HuH-7.5 (cell line): ENCODE measurements at regions not wholly inside any gene's neighbourhood (a gene's known extent, or its start where the extent isn't known, plus 50 kb on each side); places are given as distances from the start of the nearest gene placed in this dataset.

ENCODE experiments used
- DNase-seq: peaks from one replicate; pipeline ENCODE4 v3.0.0; 2011; ENCODE audit warnings: low spot score

DNA sequence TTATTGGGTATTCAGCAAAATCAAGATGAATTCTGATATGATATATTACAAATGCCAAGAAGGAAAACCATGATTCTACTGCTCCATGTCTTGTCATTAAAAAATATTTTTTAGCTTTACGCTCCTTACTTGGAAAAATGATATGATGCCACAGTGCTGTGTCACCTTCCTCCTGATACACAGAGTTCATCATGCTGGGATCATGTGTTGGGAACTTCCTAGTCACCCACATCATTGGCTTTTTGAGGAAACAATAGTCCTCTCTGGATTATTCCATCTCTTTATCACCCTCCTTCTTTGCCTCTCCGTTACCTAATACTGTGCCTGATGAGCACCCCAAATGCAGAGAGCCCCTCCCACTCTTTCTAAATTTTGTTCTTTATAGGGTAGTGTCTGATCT lies 94.3 kb upstream of the PFN2 start:
- no peak for DNase-seq

DNA sequence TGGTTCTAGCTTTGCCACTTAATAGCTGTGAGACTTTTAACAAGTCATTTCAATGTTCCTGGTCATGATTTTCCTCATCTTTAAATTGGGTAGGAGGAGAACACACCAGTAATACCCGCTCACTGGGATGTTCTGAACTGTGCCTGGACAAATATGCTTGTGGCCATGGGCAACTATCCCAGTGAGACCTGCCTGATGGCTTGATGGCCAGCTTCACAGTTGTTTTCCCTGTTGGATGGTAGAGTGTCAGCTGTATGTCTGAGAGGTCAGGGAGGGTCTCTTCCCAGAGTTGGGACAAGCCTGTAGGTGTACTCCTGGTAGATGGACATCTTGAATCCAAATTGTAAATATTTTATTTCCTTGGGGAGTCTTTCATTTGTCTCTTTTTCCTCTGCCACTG lies 92.5 kb upstream of the PFN2 start:
- no peak for DNase-seq

DNA sequence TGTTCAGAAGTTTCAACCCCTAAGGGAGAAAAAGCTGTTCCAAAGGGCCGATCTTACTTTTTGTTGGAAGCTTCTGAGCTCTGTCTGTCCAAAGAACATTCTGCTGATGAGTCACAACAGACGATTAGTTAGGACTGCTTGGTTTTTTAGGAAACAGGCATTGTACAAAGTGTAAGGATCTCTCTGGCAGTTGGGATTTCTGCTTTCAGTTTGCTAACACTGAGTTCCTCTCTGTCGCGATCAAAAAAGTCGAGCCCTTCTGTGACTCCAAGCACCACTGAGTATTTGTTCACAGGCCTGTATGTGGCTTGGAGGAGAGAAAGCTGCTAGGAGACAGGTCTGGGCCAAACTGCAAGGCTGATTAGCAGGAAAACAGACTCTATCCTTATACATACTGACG lies 91.8 kb upstream of the PFN2 start:
- no peak for DNase-seq

DNA sequence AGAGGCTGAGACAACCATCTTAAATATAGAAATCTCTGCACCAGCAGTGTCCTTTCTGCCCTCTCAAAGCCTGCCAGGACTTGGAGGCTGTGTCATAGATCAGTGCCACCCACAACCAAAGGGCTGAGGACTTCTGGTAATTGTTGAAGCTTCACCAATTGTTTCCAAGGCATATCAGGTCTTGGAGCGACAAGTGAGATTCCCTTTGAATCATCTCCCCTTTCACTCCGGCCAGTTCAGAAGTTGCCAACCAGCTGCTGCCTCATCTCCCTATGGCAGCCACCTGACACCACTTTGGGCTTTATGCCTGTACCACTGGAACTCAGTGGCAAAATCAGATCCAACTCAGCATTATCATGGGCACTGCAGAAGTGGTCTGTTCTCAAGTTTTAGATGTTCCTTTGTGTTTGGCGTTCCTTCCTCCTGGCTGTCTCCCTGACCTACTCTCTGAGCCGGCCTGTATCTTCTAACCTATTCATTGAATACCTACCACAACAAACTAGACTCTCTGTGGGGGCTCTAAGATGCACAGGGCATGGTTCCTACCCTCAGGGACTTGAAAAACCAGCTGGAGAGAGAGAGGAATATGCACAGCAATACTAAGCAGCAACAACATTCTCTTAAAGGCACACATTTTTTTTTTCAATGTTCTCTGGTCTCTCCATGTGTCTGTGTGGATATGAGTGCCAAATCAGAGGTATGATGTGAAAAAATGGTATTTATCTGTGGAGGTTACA lies 90.8 kb upstream of the PFN2 start:
- DNase-seq: no peak

DNA sequence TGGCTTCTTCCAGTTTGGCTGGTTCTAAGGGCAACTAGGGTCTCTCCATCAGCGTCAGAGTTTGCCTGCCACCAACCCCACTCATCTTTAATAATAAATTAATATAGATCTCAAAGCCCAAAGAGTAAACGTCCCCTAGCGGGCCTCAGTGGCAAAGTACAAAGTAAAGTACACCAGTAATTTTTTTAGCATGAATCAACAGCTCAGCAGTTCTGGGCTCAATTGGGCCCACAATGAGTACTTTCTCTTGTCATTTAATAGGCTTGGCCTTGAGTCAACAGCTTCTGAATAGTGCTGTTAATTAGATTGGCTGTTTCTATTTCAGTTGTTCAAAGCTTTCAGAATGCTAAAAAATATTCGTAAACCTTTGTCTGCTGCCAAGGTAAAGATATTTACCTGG lies 89.0 kb upstream of the PFN2 start:
- no peak for DNase-seq

DNA sequence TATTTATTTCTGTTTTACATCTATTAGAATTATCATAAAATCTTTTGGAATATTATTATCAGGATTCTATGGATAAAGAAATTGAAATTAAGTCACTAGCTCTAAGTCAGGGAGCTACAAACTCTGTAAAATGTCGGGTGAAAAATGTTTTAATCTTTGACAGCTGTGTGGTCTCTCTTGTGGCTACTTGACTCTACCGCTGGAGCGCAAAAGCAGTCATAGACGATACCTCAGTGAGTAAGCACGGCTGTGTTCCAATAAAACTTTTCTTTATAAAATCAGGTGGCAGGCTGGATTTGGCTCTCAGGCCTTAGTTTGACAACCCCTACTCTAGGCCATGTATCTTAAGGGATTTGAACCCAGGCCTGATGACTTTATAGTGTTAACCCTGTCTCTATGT lies 88.5 kb upstream of the PFN2 start:
- no peak for DNase-seq

DNA sequence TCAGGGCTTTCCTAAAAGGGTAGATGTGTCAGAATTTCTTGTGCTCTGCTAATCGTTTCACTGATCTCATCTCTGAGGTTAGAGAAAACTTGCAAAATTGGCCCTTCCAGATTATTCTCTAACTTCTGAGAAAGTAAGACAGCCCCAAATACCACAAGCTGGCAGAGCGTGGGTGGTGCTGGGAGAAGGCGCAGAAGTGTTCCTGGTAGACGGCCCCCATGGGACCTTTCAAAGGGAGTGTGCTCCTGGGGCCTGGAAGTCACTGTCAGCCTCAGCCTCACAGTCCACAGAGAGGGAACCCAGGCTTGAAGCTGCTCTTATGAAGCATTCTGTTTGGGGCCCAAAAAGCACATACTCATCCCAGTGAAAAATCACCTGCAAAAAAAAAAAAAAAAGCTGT lies 86.5 kb upstream of the PFN2 start:
- no peak for DNase-seq

DNA sequence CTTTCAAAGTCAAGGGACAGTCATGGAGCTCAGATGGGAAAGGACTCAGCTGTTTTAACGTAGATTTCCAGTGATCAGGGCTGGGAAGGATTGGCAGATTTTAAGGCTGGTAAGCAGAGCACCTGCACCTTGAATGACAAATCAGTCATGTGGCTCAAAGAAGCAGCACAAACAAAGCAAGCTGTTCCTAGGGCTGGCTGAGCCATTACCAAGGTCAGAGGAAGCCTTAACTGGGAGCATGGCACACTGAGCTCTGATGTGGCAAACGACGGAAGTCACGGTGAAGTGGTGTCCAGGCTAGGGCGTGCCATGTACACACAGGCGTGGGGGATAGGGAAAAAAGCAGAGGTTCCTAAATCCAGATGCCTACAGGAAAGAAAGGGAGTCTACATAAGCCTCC lies 84.6 kb upstream of the PFN2 start:
- DNase-seq: no peak

DNA sequence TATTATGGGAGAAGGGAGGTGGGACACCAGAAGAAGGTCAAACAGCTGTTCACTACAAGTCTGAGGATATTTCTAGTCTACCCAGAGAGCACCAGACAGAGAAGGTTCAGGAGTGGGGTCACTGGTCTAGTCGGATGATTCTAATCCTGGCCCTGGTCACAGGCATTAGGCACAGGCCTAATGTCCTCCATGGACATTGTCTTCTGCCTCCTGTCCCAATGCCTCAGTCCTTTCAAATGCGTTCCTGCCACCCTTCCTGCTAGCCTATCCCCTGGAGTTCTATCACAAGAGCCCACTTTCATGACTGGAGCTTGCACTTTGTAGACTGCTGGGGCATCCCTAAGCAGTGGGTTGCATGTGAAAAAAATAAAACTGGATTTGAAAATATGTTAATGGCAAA lies 83.9 kb upstream of the PFN2 start:
- no peak for DNase-seq

DNA sequence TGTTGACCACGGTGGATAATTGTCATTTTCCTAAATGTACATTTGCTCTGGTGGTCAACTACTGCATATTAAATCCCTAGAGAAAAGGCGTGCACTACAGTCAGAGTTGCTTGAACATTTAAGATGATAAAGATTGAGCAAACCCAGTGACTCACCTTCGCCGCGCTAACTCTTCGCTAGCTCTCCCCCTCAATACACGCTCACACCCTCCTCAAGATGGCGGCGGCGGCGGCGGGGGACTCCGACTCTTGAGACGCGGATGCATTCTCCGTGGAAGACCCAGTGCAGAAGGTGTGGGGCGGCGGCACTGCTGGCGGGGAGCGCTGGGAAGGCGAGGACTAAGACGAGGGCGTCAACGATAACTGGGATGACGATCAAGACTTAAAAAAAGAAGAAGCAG lies 79.8 kb upstream of the PFN2 start:
- no peak for DNase-seq

DNA sequence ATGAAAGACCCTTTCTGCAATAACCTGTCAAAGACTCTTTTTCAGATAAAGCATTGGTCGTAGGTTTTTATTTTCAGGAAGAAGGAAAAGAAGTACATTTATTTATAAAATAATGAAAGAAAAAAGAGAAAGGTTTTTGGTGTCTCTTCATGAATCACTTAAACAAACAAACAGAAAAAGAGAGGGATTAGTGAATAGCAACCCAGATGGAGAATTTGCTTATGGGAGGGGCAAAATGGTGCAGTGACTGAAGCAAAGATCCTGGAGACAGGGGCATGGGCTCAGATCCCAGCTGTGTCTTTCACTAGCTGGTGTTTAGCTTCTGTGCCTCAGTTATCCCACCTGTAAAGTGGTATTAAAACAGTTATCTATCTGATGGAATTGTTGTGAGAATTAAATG lies 78.6 kb upstream of the PFN2 start:
- no peak for DNase-seq

DNA sequence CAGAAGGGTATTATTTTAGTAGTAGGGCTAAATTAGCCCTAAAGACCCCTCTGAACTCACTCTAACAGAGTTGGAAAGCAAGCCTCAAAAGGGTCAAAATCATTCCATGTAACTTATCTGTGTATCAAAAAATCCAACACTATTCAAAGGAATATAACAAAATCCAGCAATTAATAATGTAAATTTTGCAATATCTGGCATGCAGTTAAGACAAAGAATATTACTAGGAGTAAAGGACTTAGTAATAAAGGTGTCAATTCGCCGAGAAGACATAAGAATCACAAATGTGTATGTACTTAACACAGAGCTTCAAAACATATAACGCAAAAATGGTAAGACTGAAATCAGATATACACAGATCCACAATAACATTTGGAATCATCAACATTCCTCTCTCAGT lies 71.2 kb upstream of the PFN2 start:
- no peak for DNase-seq

DNA sequence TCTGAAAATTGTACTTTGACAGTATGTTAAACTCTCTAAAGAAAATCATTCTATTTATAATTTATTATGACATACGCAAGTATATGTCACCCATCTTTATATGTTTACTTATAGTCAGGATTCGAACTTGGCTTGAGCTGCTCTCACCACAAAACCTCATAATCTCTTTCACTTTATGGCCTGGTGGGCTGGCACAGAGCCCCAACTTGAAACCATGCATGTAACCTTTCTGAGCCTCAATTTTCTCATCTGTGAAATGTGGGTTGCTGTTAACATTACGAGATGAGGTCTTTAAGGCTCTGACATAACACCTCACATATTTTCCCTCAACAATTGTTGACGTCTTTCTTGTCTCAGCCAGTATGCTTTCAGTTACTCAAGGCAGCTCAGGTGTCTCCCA lies 69.4 kb upstream of the PFN2 start:
- no peak for DNase-seq

DNA sequence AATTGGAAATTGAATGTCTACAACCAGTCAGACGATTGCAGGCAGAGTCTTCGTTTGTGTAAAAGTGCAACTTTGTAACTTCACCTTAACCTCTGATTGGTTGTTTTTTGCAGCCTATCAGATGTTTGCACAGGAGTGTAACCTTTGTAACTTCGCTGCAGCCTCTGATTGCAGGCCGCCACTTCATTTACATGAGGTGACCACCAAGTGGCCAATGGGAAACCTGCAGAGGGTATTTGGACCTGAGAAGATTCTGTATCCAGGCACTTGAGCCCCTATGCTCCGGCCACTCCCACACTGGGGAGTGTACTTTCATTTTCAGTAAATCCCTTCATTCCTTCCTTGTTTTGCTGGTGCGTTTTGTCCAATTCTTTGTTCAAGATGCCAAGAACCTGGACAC lies 68.1 kb upstream of the PFN2 start:
- no peak for DNase-seq

DNA sequence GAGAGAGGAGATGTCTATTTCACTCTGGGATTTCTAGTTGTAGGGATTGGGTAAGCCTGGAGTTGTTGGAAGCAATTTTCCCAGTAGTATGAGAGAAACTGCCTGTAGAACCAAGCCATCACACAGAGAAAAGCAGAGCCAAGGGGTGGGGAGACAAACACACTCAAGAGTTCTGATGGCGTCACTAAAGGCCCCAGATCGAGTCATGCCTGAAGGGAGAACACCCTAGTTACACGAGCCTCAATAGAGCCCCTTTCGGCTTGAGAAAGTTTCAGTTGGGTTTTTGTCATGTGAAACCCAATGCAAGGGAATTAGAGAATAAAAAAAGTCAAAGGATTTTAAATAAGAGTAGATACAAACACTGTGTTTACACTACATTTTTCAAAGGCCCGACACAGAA lies 66.1 kb upstream of the PFN2 start:
- DNase-seq: no peak

DNA sequence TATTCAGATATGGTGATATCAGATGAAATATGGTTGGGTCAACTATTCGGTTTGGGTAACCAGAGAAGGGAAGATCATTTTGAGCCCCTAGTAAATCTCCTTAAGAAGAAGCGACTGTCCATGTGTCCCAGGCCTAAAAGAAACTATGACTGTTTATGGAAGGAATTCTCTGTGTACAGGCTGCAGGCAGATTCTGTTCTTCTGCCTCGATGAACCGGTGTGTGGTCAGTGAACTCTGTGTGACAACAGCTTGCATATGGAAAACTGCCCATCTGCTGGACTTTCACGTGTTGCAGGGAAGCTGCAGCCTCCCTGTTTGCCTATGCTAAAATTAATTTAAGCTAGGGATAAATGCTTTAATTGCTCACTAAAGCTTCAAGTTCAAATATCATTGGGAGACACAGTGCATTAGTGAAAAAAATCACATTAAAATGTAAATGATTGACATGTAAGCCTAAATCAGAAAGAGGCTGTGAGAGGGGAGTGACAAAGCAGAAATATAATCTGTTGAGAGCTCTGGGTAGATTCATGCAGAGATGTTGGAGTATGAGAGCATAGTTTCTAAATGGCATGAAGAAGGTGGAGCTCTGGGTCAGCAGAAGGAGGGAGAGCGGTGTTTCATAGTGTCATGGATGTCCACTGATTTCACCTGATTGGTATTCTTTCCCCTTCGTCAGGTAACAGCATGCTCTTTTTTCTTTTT lies 65.4 kb upstream of the PFN2 start:
- DNase-seq: no peak

DNA sequence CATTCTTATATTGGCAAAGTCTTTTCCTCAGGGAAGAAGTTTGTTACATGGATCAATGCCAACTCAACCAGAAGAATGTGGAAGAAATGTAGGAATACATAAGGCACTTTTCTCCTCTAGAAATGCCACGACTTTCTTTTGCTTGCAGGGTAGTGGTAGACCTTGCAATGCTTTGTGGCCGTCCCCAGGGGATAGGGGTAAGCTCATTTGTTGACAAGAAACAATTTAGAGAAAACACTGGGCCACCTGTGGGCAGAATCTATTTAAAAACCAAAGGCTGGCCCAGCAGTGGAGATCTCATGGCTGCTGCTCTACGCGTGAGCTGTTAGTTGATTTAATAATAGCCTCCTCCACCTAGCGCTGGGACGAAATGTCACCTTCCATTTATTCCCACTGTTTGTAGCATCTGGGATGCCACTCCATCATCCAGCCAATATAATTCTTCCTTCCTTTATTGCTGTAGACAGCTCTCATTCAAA lies 64.6 kb upstream of the PFN2 start:
- DNase-seq: no peak

DNA sequence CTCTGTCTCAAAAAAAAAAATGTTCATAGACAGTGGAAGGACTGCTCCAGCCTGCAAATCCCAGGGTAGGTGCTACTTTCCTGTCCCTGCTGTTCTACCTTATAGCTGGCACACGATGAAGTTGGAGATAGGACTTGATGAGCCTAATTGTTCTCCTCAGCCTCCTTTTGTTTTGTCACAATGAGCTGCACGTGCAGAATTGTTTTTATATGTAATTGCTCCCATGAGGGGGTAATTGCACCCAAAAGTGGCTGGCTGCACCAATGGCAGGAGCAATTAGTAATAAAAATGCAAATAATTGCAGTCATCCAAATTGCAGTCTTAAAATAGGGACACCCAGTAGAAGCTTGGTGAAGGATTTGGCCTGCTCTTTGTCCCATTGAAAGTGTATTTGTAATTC lies 63.0 kb upstream of the PFN2 start:
- DNase-seq: no peak

DNA sequence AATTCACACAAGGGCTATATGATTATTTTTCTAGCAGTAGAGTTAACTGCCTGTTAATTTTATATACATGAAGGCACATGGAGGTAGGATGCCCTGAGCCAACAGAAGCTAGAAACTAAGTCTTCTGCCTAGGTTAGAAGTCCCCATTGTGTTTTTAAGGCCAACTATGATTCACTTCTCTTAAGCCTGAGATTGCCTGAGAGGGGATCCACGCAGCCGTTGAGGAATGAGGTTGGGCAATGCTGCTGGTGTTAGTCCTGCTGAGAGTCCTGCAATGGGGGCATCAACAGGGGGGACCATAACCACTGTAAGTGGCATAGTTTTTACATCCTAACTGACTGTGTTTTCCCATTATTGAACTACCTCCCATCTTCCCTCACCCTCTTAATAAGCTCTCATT lies 60.1 kb upstream of the PFN2 start:
- DNase-seq: no peak

DNA sequence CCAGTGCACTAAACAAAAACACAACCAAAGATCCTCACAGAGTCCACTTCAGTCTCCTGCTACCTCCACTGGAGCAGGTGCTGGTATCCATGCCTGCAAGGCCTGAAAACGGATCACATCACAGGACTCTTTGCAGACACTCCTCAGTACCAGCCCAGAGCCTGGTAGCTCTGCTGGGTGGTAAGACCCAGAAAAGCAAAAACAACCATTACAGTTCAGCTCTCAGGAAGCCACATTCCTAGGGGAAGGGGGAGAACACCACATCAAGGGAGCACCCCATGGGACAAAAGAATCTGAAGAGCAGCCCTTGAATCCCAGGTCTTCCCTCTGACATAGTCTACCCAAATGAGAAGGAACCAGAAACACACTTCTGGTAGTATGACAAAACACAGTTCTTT lies 52.5 kb upstream of the PFN2 start:
- DNase-seq: no peak

DNA sequence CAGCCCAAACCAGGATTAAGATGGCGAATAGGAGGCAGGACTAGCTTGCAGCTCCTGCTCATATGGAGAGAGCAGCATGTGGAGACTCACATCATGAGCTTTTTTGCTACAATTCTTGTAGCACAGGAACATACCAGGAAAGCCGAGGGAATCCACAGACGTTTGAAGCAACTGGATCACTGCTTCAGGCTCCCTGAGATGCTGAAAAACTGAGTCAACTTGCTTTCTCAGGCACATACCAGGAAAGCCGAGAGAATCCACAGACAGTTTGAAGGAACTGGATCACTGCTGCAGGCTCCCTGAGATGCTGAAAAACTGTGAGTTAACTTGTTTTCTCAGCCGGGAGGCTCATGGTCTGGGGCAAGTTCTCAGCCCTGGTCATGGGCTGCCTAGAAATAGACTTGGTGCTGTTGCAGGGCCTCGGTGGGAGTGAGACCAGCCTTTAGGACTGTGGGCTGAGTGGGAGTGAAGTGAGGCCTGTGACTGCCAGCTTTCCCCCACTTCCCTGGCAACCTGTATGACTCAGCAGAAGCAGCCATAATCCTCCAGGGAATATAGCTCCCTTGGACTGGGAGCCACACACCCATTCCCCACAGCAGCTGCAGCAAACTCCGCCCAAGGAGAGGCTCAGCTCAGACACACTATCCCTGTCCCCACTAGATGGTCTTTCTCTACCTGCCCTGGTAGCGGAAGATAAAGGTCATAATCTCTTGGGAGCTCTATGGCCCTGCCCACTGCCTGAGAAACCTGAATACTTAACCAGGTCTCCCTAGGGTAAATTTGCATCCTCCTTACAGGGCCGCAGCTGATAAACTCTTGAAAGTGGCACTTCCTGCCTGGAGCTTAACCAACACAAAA lies 51.9 kb upstream of the PFN2 start:
- no peak for DNase-seq

DNA sequence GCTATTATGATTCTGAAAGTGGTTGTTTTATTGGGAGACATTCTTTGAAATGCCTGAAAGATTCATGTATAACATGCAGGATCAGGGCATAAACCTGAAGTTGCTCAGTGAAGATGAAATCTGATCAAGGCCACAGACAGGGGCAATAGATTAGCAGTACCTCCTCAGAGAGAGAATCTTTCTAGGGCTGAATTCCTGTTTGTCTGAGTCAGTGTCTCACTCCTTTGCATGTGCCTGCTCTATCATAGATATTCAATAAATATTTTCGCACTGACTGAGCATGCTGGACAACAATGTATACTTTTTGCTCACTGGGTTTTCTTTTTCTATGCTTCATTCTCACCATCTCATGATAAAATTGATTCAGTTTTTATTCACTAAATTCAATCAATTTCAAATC lies 49.8 kb upstream of the PFN2 start:
- DNase-seq: no peak
